PFSK-1 (cell line): ENCODE measurements at regions not wholly inside any gene's neighbourhood (a gene's known extent, or its start where the extent isn't known, plus 50 kb on each side); places are given as distances from the start of the nearest gene placed in this dataset.

Experiments used
- FOXP2 ChIP-seq: optimal IDR thresholded peaks from 2 replicates; pipeline ENCODE3; 2011; ENCODE audit warnings: borderline replicate concordance, control low read depth, inconsistent platforms; ENCODE audit not compliant: insufficient read depth; ENCODE audit errors: extremely low read length, extremely low read depth
- POLR2AphosphoS5 ChIP-seq: IDR thresholded peaks from 2 replicates; pipeline ENCODE4 v1.6.1; 2012; ENCODE audit warnings: low read depth, mild to moderate bottlenecking, control low read depth, low read length, moderate library complexity
- REST ChIP-seq, 2 experiments: IDR thresholded peaks; 2 replicates each; pipeline versions ENCODE4 v1.6.1 to v1.8.0; 2011 to 2012; ENCODE audit warnings: low read depth in 2 of 2, low read length in 2 of 2, control low read depth in 1 of 2, inconsistent platforms in 1 of 2, mild to moderate bottlenecking in 1 of 2, moderate library complexity in 1 of 2; ENCODE audit not compliant: insufficient read depth in 1 of 2
- SIN3A ChIP-seq: IDR thresholded peaks from 2 replicates; pipeline ENCODE4 v1.6.1; 2012; ENCODE audit warnings: mild to moderate bottlenecking, low read length, moderate library complexity, borderline replicate concordance; ENCODE audit not compliant: insufficient read depth
- TAF1 ChIP-seq: IDR thresholded peaks from 2 replicates; pipeline ENCODE4 v1.6.1; 2012; ENCODE audit warnings: low read length, control low read depth, borderline replicate concordance; ENCODE audit not compliant: insufficient read depth

GRCh38 chr5:125610892-125611291 lies 812.3 kb upstream of the GRAMD2B start:
- no peak for TF ChIP-seq POLR2AphosphoS5
- no peak for TF ChIP-seq FOXP2
- no peak for TF ChIP-seq SIN3A
- TF ChIP-seq TAF1, result no peak
- no peak for TF ChIP-seq REST (IDR thresholded peaks at IDR 0.05; ENCODE audit: insufficient read depth in 1 of 2, low read depth in 2 of 2, low read length in 2 of 2)

GRCh38 chr5:125611541-125611940 lies 811.7 kb upstream of the GRAMD2B start:
- no peak for TF ChIP-seq TAF1
- no peak for TF ChIP-seq POLR2AphosphoS5
- TF ChIP-seq FOXP2, result no peak
- TF ChIP-seq SIN3A, result no peak
- TF ChIP-seq REST (IDR thresholded peaks at IDR 0.05; ENCODE audit: insufficient read depth in 1 of 2, low read depth in 2 of 2, low read length in 2 of 2), result no peak

GRCh38 chr5:125612181-125612721 lies 811.0 kb upstream of the GRAMD2B start:
- TF ChIP-seq TAF1 (no peak), REST (IDR thresholded peaks at IDR 0.05; ENCODE audit: insufficient read depth in 1 of 2, low read depth in 2 of 2, low read length in 2 of 2) (no peak), POLR2AphosphoS5 (no peak), FOXP2 (no peak)

- TF ChIP-seq REST (IDR thresholded peaks at IDR 0.05; ENCODE audit: insufficient read depth in 1 of 2, low read depth in 2 of 2, low read length in 2 of 2) (no peak), FOXP2 (no peak), TAF1 (no peak), POLR2AphosphoS5 (no peak), SIN3A (no peak)
Observed at GRCh38 chr5:125612776-125613175, 810.4 kb upstream of the GRAMD2B start.

- TF ChIP-seq FOXP2 (no peak), REST (IDR thresholded peaks at IDR 0.05; ENCODE audit: insufficient read depth in 1 of 2, low read depth in 2 of 2, low read length in 2 of 2) (no peak), TAF1 (no peak), SIN3A (no peak), POLR2AphosphoS5 (no peak)
Observed at GRCh38 chr5:125630237-125630636, 793.0 kb upstream of the GRAMD2B start.
